Ishikawa (cell line): ENCODE measurements at regions not wholly inside any gene's neighbourhood (a gene's known extent, or its start where the extent isn't known, plus 50 kb on each side); places are given as distances from the start of the nearest gene placed in this dataset.

Experiments
- EGR1 ChIP-seq: IDR thresholded peaks from 2 replicates; pipeline ENCODE4 v1.6.1; 2012
- TCF12 ChIP-seq: IDR thresholded peaks from 2 replicates; pipeline ENCODE4 v1.6.1; 2012; ENCODE audit warnings: low read depth
- TEAD4 ChIP-seq: IDR thresholded peaks from 2 replicates; pipeline ENCODE4 v1.6.1; 2012
- YY1 ChIP-seq: IDR thresholded peaks from 2 replicates; pipeline ENCODE4 v1.6.1; 2012; ENCODE audit warnings: low read depth

DNA sequence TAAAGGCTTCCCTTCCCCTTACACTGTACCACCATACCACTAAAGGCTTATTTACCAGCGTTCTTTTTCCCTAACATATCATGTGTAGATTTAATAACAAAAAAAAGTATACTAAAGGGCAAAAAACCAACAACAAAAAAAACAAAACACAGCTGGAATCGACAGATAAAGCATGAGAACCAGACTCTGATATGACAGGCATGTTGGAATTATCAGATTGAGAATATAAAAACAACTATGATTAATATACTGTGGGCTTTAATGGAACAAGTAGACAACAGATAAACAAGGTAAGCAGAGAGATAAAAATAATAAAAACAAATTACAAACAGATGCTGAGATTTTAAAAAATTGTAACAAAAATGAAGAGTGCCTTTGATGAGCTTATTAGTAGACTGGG is 754.1 kb upstream of the MDGA2 start:
- no peak for TF ChIP-seq TEAD4
- TF ChIP-seq TCF12 = no peak
- no peak for TF ChIP-seq YY1
- TF ChIP-seq EGR1 = no peak
